ENCODE measurements at regions not wholly inside any gene's neighbourhood (a gene's known extent, or its start where the extent isn't known, plus 50 kb on each side); places are given as distances from the start of the nearest gene placed in this dataset.

DNA sequence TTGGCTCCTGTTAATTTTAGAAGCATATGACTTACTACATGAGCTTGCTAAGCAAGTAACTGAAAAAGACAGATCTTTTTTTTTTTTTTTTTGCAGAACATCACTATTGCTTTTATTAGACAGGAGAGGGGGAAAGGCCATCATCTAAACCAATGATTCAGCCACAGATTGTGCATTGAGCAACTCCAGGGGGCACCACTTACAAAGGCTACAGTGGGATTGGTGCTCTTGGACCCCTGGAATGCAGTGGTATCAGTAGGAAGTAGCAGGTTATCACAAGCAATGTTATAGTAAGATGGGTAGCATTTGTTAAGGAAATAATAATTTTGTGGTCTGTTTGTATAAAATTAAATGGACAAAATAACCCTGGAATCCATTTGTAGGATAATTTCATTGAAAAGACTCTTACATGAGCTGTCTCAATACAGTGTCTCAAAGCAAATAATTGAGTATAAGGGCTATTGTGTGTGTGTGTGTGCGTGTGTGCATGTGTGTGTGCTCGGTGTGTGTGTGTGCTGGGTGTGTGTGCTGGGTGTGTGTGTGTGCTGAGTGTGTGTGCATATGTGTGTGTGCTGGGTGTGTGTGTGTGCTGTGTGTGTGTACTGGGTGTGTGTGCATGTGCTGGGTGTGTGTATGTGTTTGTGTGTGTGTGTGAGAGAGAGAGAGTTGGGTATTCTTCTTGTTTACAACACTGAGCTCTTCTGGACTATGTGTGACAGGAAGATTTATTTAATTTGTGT, 296.3 kb downstream of the PCDH7 start:
- Mint-ChIP-seq H3K27me3 (ENCODE audit: unreplicated experiment) (no peaks in the 10 kb centered on the region), H3K9me3 (ENCODE audit: unreplicated experiment) (no peaks in the 10 kb centered on the region), H3K27ac (ENCODE audit: unreplicated experiment) (no peak overlapping the region), H3K4me3 (ENCODE audit: unreplicated experiment) (no peak overlapping the region), H3K4me1 (ENCODE audit: unreplicated experiment) (peaks cover 1% of the 10 kb centered on the region), H3K36me3 (ENCODE audit: low read depth, unreplicated experiment) (no peaks in the 10 kb centered on the region)
- DNase-seq (ENCODE audit: low spot score), result no peak
- TF ChIP-seq, protein P1, sequence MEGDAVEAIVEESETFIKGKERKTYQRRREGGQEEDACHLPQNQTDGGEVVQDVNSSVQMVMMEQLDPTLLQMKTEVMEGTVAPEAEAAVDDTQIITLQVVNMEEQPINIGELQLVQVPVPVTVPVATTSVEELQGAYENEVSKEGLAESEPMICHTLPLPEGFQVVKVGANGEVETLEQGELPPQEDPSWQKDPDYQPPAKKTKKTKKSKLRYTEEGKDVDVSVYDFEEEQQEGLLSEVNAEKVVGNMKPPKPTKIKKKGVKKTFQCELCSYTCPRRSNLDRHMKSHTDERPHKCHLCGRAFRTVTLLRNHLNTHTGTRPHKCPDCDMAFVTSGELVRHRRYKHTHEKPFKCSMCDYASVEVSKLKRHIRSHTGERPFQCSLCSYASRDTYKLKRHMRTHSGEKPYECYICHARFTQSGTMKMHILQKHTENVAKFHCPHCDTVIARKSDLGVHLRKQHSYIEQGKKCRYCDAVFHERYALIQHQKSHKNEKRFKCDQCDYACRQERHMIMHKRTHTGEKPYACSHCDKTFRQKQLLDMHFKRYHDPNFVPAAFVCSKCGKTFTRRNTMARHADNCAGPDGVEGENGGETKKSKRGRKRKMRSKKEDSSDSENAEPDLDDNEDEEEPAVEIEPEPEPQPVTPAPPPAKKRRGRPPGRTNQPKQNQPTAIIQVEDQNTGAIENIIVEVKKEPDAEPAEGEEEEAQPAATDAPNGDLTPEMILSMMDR (IDR thresholded peaks at IDR 0.05; ENCODE audit: unreplicated experiment), result no peak

DNA sequence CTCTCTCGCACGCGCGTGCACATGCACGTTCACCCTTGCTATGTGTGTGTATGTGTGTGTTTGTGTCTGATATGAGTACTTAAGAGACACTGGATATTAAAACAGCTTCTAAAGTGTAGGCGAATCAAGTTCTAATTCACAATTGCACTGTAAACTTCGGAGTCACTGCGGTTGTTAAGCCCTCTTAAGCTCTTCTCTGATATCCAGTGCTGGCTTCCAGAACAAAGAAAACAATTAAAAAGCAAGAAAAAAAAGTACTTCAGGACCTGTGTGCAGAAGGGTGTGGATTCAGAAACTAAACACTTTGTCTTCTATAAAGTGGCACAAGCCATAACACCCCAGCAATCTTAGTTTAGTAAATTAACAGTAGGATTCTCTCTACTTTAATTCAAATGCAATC, 300.2 kb downstream of the PCDH7 start:
- Mint-ChIP-seq H3K4me1 (ENCODE audit: unreplicated experiment) (peaks cover 3% of the 10 kb centered on the region), H3K27ac (ENCODE audit: unreplicated experiment) (no peak overlapping the region), H3K27me3 (ENCODE audit: unreplicated experiment) (no peaks in the 10 kb centered on the region), H3K4me3 (ENCODE audit: unreplicated experiment) (no peak overlapping the region), H3K36me3 (ENCODE audit: low read depth, unreplicated experiment) (no peaks in the 10 kb centered on the region), H3K9me3 (ENCODE audit: unreplicated experiment) (no peaks in the 10 kb centered on the region)
- TF ChIP-seq, protein P1 (IDR thresholded peaks at IDR 0.05; ENCODE audit: unreplicated experiment), result no peak
- no peak for DNase-seq (ENCODE audit: low spot score)

DNA sequence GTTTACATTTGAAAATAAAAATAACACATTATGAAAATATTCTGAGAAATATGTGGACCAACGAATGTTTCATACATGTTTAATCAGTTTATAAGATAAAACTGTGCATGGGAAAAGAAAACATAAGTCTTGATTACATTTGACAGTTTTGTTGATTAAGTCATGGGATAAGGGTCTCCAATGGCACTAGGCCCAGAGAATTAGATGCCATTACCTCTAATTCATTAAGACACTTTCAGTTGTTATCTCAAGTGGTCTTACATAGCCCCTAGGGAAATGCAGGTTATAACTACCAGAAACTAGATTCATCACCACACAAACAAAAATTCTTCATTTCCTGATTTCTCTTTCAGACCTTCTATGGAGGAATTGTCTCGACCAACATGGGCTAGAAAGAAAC, 300.8 kb downstream of the PCDH7 start:
- no peaks in the 10 kb centered on the region for H3K9me3 Mint-ChIP-seq (ENCODE audit: unreplicated experiment)
- peaks cover 3% of the 10 kb centered on the region for H3K4me1 Mint-ChIP-seq (ENCODE audit: unreplicated experiment)
- no peaks in the 10 kb centered on the region for H3K36me3 Mint-ChIP-seq (ENCODE audit: low read depth, unreplicated experiment)
- no peak overlapping the region for H3K4me3 Mint-ChIP-seq (ENCODE audit: unreplicated experiment)
- no peaks in the 10 kb centered on the region for H3K27me3 Mint-ChIP-seq (ENCODE audit: unreplicated experiment)
- no peak for DNase-seq (ENCODE audit: low spot score)
- TF ChIP-seq, protein P1 (IDR thresholded peaks at IDR 0.05; ENCODE audit: unreplicated experiment), result no peak
- H3K27ac Mint-ChIP-seq (ENCODE audit: unreplicated experiment), result no peak overlapping the region

DNA sequence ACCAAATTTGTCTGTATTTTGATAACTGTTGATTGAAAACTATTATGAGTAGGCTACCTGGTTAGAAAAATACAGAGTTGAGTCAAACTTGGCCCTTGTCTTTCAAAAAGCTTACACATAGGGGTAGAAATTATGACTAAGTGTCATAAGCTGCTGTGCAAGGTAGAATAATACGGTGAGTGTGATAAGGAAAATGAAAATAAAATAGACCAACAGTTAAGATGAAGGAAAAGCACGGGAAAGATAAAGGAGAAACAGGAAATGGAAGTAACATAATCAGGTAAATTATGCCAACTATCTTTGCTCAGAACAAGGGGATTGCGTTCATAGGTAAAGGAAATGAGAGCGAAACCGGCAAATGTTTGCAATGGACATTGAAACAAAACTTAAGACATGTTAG, 302.5 kb downstream of the PCDH7 start:
- no peaks in the 10 kb centered on the region for H3K9me3 Mint-ChIP-seq (ENCODE audit: unreplicated experiment)
- no peak for DNase-seq (ENCODE audit: low spot score)
- H3K27ac Mint-ChIP-seq (ENCODE audit: unreplicated experiment), result no peak overlapping the region
- no peak overlapping the region for H3K4me3 Mint-ChIP-seq (ENCODE audit: unreplicated experiment)
- H3K27me3 Mint-ChIP-seq (ENCODE audit: unreplicated experiment), result no peaks in the 10 kb centered on the region
- peaks cover 3% of the 10 kb centered on the region for H3K4me1 Mint-ChIP-seq (ENCODE audit: unreplicated experiment)
- TF ChIP-seq, protein P1 (IDR thresholded peaks at IDR 0.05; ENCODE audit: unreplicated experiment), result no peak
- no peaks in the 10 kb centered on the region for H3K36me3 Mint-ChIP-seq (ENCODE audit: low read depth, unreplicated experiment)

DNA sequence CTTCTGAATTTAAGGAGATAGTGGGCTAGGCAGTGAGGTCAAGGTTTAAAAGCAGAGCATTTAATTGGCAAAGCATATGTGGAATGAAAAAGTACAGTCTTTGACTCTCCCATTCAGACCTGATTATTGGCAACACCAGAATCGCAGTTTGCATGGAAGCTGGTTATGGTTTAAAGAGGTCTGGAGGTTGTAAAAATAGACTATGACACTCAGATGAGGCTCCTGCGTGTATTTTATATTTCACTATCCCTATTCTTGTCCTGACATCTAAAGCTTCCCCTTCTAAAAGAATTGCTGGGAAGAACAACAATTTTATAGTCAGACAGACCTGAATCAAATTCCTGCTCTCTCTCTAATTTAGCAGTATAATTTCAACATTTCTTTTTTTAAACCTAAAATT, 302.9 kb downstream of the PCDH7 start:
- DNase-seq (ENCODE audit: low spot score), result no peak
- TF ChIP-seq, protein P1 (IDR thresholded peaks at IDR 0.05; ENCODE audit: unreplicated experiment), result no peak
- H3K27ac Mint-ChIP-seq (ENCODE audit: unreplicated experiment), result no peak overlapping the region
- H3K9me3 Mint-ChIP-seq (ENCODE audit: unreplicated experiment), result no peaks in the 10 kb centered on the region
- H3K4me3 Mint-ChIP-seq (ENCODE audit: unreplicated experiment), result no peak overlapping the region
- H3K36me3 Mint-ChIP-seq (ENCODE audit: low read depth, unreplicated experiment), result no peaks in the 10 kb centered on the region
- H3K4me1 Mint-ChIP-seq (ENCODE audit: unreplicated experiment), result peaks cover 3% of the 10 kb centered on the region
- H3K27me3 Mint-ChIP-seq (ENCODE audit: unreplicated experiment), result no peaks in the 10 kb centered on the region

Measured in endothelial cell (in vitro differentiated cells).